RPMI7951 (cell line): ENCODE measurements at regions not wholly inside any gene's neighbourhood (a gene's known extent, or its start where the extent isn't known, plus 50 kb on each side); places are given as distances from the start of the nearest gene placed in this dataset.

Source experiments
- DNase-seq: peaks from one replicate; pipeline ENCODE4 v3.0.0-alpha.2; 2012; ENCODE audit warnings: low read depth

GRCh38 chr20:50242548-50242862 lies 51.9 kb downstream of the CEBPB start:
- DNase-seq, result no peak

DNA sequence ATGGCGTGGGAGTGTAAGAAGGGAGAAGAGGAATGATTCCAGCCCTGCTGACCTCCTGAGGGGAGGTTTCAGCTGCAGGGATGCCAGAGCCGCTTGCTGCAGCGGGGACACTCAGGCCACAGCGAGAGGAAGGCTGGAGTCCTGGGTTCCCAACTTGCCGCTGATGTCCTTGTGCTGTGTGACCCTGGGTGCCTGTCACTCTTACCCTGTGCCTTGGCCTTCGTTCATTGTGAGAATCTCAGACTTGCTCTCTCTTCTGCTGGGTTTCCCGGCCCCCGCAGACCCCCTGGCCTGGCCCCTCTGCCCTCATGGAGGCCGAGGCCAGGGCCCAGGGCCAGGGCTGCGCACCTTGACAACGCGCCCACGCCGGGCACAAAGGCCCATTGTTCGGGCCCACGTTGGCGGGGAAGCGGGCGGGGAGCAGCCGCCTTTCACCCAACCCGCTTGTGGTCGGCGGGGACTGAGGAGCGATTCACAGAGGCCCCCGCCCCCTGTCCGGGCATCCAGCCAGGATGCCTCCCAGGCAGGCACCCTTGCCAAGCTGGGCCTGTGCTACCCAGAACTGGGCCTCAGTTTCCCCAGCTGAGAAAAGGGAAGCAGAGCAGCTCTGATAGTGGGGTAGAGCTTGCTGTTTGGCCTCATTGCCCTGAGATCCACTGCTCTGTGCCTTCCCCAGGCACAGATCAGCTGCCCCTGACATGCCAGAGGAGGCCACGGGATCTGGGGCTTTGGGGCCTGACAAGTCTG lies 52.4 kb downstream of the CEBPB start:
- DNase-seq, result peak; percentile 83

DNA sequence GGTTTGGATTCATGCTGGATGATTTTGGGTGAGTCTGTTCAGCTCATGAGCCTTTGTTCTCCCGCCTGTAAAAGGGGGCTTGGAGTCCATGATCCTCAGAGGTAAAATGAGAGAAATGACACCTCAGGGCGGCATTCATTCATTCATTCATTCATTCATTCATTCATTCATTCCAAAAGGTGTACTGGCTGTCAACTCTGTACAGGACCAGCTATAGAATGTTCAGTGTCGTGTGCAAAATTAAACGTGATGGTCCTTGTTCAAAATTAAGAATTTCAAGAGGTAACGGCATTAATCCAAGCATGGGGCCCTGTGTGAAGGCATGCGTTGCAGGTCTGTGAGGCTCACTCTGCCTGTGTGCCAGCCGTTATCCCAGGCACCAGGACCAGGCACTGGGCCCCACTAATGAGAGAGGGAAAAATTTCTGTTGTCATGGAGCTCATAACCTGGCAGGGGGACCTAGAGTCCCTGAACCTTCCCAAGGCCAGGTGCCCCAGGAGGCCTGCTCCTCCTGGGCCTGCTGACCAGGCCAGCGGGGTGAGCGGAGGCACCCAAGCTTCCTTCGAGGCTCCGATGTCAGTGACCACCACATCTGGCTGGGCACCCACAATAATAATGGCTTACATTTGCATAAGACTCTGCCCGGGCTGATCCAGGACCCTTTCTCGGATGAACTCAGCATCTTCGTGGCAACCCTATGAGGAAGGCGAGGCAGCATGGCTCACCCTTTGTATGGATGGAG lies 53.2 kb downstream of the CEBPB start:
- no peak for DNase-seq

DNA sequence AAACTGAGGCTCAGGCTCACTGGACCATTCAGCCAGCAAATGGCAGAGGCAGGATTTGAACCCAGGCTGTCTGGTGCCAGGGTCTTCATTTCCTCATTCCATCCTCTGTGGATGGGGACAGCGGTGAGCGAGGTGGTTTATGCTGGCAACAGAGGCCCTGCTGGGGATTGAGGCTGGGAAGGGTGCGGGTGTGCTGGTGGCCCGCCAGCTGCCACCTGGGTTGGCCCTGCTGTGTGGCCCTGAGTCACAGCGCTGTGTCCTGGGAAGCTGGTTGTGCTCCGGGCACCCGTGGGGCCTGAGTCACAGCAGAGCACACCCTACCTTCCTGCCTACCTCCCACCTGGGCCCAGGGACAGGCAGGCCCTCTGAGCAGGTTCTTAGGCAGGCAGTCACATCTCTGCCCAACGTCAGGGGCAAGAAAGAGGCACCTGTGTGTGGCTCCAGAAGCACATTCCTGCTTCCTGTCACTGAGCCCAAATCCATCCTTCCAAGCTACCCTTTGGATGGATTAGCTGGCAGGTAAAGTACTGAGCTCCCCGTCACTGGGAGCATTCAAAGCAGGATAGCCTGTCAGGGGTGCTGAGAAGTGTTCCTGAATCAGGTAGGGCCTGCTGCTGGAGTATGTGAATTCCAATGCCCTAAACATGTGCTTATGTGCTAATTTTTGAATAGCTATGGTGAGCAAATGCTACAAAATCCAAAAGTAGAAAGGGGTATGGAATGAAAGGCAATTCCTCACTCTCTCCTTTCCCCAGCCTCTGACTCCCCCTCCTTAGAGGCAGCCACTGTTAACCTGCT lies 53.9 kb downstream of the CEBPB start:
- DNase-seq, result peak; percentile 47

GRCh38 chr20:50245498-50246366 lies 55.1 kb downstream of the CEBPB start:
- peak; percentile 99 for DNase-seq

DNA sequence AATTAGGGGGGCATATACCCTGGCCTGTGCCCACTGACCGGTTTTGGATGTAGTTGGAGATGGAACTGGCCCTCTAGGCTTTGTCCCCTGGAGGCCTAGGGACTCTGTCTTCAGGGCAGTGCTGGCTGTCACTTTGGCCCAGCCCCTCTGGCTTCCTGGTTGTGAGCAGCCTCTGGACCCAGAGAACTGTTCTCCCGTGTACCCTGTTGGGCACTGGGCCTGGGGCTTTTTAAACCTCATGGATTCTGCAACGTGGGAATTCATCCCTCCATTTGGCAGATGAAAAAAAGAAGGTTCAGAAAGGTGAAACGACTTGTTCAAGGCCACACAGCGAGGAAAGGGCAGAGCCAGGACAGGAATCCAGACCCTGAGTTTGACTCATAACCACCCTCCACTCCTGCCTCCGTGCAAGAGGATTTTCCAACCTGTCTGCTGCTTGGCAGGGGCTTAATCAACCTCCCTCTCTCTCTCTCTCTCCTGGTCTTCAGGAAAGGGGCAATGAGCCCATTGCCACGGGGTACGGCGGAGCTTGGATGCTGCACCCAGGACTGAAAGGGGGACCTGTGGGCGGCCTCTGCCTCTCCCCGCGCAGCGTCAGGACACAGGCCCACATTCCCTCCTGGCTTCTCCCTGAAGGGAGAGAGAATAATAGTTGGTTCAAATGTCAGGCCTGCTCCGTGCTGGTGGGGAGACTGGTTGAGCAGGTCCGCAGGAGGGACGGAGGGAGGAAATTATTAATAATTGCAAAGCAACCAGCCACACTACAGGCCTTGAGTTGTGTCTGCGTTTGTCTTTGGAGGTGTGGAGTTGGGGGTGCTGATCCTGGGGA lies 56.0 kb downstream of the CEBPB start:
- no peak for DNase-seq

DNA sequence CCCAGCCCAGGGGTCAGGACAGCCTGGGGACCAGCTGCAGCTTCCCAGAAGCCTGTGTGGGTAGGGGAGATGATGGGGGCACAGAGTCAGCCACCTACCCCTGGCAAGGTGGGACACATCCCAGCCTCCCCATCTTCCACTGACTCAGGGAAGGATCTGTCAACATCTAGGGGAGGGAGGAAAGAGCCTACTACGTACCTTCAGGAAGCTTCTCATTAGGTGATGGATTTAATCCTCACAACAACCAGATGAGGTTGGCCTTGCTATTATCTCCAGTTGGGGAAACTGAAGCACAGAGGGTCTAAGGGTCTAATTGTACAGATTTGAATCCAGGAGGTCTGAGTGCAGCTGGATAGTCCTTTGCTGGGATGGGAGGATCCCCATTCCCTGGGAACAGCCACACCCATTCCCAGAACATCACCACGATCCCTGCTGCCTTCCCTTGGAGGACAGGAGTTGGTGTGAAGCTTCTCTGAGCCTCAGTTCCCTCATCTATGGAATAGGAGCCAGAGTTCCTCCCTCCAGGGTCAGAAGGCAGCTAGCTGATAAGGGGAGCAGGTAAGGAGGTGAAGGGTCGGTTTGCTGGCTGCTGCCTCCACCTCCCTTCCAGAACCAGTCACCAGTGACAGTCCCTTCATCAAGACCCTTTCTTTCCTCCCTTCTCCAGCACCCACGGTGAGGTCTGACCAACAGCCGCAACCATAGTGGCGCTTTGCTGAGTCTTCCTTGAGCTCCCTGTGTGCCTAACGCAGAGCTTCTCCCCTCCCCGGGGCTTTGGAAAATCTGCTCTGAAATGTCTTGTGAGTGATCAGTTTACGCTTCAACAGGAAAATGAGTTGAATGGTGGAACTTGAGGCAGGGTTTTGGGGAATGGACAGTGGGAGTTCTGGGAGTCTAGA lies 56.8 kb downstream of the CEBPB start:
- peak; percentile 58 for DNase-seq

DNA sequence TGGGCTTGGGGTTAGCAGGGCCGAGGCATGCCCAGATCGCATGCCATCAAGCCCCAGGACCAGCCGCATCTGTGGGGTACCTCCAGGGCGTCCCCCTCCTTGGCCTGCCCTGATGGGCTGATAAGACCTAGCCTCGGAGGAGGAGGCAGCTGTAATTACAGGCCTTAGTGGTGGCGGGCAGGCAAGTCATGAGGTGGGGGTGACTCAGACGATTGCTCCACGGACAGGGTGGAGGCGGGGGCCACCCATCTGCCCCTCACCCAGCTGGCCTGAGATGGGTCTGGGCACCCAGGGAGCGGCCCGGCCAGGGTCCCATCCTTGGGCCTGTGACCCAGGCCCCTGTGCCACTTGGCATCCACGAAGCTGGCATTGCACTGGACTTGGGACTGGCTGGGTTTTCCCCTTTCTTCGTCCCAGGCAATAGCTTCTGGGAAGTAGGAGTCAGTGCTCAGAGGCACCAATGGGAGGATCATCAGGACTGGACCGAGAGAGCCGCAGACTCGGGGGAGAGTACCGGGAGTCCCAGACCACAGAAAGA lies 57.5 kb downstream of the CEBPB start:
- DNase-seq, result peak; percentile 96

DNA sequence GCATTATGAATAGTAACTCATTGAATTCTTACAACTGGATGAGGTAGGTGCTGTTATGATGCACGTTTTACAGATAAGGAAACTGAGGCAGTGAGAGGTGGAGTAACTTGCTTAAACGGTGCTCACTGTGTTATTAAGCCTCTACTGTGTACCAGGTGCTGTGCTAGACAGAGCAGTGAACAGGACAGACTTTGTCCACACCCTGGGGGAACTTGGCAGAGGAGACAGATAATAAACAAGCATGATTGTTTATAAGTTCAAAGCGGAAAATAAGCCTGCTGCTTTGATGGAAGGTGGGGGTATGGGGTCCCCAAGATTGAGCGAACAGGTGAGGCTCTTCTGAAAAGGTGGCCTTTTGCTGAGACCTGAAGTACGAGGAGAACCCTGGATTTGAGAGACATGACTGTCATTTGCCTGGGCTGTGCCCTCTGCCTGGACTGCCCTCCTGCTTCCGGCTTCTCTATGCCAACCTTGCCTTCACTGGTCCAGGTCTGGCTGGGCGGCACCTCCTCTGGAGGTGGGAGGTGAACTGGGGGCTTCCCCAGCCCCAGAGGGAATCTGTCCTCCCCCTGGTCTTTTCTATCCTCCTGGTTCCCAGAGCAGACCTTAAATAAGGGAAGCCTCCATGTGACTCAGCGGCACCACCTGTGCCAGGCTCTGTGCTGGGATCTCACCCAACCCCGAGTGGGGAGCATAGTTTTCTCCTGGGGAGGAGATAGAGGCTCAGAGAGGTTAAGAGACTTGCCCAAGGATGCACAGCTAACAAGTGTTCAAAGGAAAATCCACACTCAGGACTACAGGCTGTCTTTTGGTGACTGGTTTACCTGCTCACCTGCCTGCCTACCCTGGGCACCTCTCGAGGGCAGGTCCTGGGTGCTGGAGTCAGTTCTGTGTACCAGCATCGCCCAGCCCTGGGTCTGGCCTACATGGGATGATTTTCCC lies 59.1 kb downstream of the CEBPB start:
- DNase-seq, result no peak

DNA sequence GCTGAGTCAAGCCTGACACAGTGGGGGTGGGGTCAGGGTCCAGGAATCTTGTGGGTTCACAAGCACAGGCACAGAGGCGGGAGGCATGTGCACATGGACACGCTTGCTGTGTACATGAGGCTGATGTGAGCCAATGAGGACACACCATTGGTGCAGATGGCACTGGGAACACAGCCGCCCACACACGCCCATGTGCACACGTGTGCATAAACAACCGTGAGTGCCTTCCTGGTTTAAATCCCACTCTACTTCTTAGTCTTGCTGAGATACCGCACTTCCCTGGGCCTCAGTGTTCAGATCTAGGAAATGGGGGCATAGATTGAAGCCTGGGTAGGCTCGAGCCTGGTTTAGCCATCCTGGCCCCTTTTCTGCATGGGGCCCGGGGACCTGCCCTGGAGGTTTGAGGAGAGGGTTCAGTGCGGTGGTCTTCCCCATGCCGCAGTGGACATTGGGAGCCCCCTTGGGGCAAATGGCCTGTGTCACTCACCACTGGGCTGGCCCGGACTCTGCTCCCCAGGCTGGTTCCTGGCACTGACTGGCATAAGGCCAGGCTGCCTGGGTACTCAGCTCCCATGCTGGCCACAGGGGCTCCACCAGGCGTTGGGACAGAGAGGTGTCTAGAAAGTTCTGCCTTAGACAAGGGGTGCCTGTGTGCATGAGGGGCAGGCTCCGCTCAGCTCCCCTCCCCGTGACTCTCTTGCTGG lies 60.2 kb downstream of the CEBPB start:
- no peak for DNase-seq

- no peak for DNase-seq
Observed at GRCh38 chr20:50251383-50251748, 60.7 kb downstream of the CEBPB start.

DNA sequence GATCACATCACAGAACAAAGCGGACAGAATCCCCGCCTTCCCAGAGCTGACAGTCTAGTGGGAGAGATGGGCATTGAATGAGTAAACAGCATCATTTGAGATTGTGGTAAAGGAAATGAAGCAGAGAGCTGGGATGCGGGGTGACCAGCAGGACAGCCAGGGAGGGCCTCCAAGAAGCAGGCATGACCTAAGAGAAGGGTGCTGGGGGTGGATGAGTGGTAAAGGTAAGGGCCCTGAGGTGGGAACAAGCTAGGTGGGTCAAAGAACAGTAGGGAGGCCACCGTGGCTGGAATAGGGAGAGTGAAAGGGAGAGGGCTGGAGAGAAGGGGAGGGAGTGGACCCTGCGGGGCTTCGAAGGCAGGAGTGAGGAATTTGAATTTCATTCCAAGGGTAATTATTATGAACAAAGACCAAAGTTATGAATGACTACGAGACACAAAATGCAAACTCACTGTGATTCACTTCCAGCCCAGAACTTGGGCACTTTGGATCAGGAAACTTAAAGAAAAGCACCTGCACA lies 61.4 kb downstream of the CEBPB start:
- DNase-seq, result peak; percentile 59

- DNase-seq, result no peak
Observed at GRCh38 chr20:50252701-50253100, 62.1 kb downstream of the CEBPB start.

GRCh38 chr20:50253101-50253500 lies 62.5 kb downstream of the CEBPB start:
- no peak for DNase-seq

- no peak for DNase-seq
Observed at GRCh38 chr20:50254466-50255079, 63.9 kb downstream of the CEBPB start.

DNA sequence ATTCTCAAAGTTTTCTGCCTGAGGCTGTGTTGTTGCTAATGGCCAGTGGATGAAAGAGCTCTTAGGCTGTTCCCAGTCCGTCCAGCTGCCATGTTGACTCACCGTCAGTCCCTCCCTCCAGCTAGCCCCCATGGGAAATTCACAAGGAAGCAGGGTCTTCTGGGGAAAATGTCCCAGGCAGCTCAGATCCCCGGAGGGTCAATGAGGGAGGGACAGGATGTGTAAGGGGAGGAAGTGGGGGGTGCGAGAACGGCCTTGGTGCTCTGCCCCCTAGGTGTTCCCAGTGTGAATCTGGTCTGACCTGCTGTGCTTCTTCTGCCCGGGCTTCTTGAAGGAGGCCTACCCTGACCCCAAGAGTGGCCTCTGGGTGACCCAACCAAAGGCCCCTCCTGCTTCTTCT lies 65.9 kb downstream of the CEBPB start:
- DNase-seq, result peak; percentile 89

GRCh38 chr20:50257860-50258259 lies 67.2 kb downstream of the CEBPB start:
- no peak for DNase-seq
